Caco-2 (cell line): ENCODE measurements at regions not wholly inside any gene's neighbourhood (a gene's known extent, or its start where the extent isn't known, plus 50 kb on each side); places are given as distances from the start of the nearest gene placed in this dataset.

Experiments used
- BruUV-seq: library from RNA; stranded (reverse); fragments of 400-500 nt; replicated peaks from 2 replicates; lab custom pipeline; 2021; lab: Mats Ljungman, UMichigan
- CTCF ChIA-PET: fragments of 300-600 bp; sonication (Branson Sonifier 250); formaldehyde crosslinking; loops from one replicate; lab custom pipeline; 2022; ENCODE audit warnings: antibody characterized with exemption; lab: Charles Lee
- POLR2A ChIA-PET: fragments of 300-600 bp; sonication (Branson Sonifier 250); formaldehyde crosslinking; loops from one replicate; lab custom pipeline; 2022; ENCODE audit warnings: antibody characterized with exemption; lab: Charles Lee
- DNase-seq, 2 experiments: peaks; one replicate each; pipeline versions ENCODE4 v3.0.0 to v3.0.0-alpha.2; 2020 to 2022
- H3K27me3 ChIP-seq: replicated peaks from 2 replicates; pipeline ENCODE4 v1.6.0; 2011; ENCODE audit warnings: low read length; ENCODE audit not compliant: control insufficient read depth, insufficient read depth
- H3K36me3 ChIP-seq: 2 replicates; pipeline ENCODE4 v1.5.1; 2011; ENCODE audit warnings: low read length; ENCODE audit not compliant: control insufficient read depth, insufficient read depth
- H3K4me1 ChIP-seq: fragments of 250-450 bp; sonication (Bioruptor Pico); 2 replicates; pipeline ENCODE4 v1.5.1; 2020; ENCODE audit warnings: mild to moderate bottlenecking
- H3K4me3 ChIP-seq: 2 replicates; pipeline ENCODE4 v1.5.1; 2011; ENCODE audit warnings: low read depth, mild to moderate bottlenecking, control low read depth, low read length
- H3K9me3 ChIP-seq: fragments of 250-450 bp; sonication (Bioruptor Pico); 2 replicates; pipeline ENCODE4 v1.5.1; 2020; ENCODE audit warnings: mild to moderate bottlenecking, moderate library complexity
- H3K27ac Mint-ChIP-seq: one replicate; pipeline ENCODE4 v1.8.0; 2022; ENCODE audit warnings: mixed read lengths; ENCODE audit not compliant: unreplicated experiment
- H3K27me3 Mint-ChIP-seq: one replicate; pipeline ENCODE4 v1.8.0; 2022; ENCODE audit warnings: mixed read lengths; ENCODE audit not compliant: insufficient read depth, unreplicated experiment
- H3K36me3 Mint-ChIP-seq: one replicate; pipeline ENCODE4 v1.8.0; 2022; ENCODE audit warnings: mild to moderate bottlenecking, mixed read lengths; ENCODE audit not compliant: insufficient read depth, unreplicated experiment
- H3K4me1 Mint-ChIP-seq: one replicate; pipeline ENCODE4 v1.8.0; 2022; ENCODE audit warnings: low read depth, mixed read lengths; ENCODE audit not compliant: unreplicated experiment
- H3K4me3 Mint-ChIP-seq: one replicate; pipeline ENCODE4 v1.8.0; 2022; ENCODE audit warnings: mild to moderate bottlenecking, moderate library complexity, mixed read lengths; ENCODE audit not compliant: unreplicated experiment
- H3K9me3 Mint-ChIP-seq: one replicate; pipeline ENCODE4 v1.8.0; 2022; ENCODE audit warnings: mixed read lengths; ENCODE audit not compliant: unreplicated experiment
- CTCF ChIP-seq, 2 experiments: fragments of 200-600 bp in 1 of 2; IDR thresholded peaks; 1 replicate in 1 of 2; 2 replicates in 1 of 2; pipeline versions ENCODE4 v1.5.1 to v1.8.0; 2011 to 2022; ENCODE audit warnings: antibody characterized with exemption in 1 of 2, control low read depth in 1 of 2, inconsistent platforms in 1 of 2, low read depth in 1 of 2, low read length in 1 of 2, mild to moderate bottlenecking in 1 of 2, moderate library complexity in 1 of 2; ENCODE audit not compliant: insufficient read depth in 1 of 2, severe bottlenecking in 1 of 2, unreplicated experiment in 1 of 2
- intact Hi-C: fragments of 100-400 bp; cut with micrococcal nuclease; formaldehyde crosslinking; loops from one replicate; pipeline ENCODE4 v1.10.0; 2022; ENCODE audit not compliant: unreplicated experiment

GRCh38 chr1:4523551-4523950 lies 130.9 kb upstream of the AJAP1 start:
- BruUV-seq, result no TSS peak
- H3K9me3 Mint-ChIP-seq, result no peaks in the 10 kb centered on the region
- no peak overlapping the region for H3K4me3 Mint-ChIP-seq
- peaks cover 8% of the 10 kb centered on the region for H3K27me3 Mint-ChIP-seq
- Histone ChIP-seq H3K4me1 (no peaks in the 10 kb centered on the region), H3K27me3 (no peaks in the 10 kb centered on the region), H3K36me3 (no peaks in the 10 kb centered on the region), H3K4me3 (no peak overlapping the region), H3K9me3 (no peaks in the 10 kb centered on the region)
- no peaks in the 10 kb centered on the region for H3K36me3 Mint-ChIP-seq
- ChIA-PET POLR2A (no interaction called here), CTCF (no interaction called here)
- TF ChIP-seq CTCF (IDR thresholded peaks at IDR 0.05; ENCODE audit: insufficient read depth in 1 of 2, low read depth in 1 of 2, low read length in 1 of 2, severe bottlenecking in 1 of 2, unreplicated experiment in 1 of 2), result no peak
- DNase-seq, result no peak
- H3K27ac Mint-ChIP-seq, result no peak overlapping the region
- intact Hi-C loops, result no loop called here
- H3K4me1 Mint-ChIP-seq, result no peaks in the 10 kb centered on the region

GRCh38 chr1:4526747-4527146 lies 127.7 kb upstream of the AJAP1 start:
- DNase-seq, result no peak
- H3K4me1 ChIP-seq, result no peaks in the 10 kb centered on the region
- TF ChIP-seq CTCF (IDR thresholded peaks at IDR 0.05; ENCODE audit: insufficient read depth in 1 of 2, low read depth in 1 of 2, low read length in 1 of 2, severe bottlenecking in 1 of 2, unreplicated experiment in 1 of 2), result no peak
- CTCF ChIA-PET, result no interaction called here
- no peaks in the 10 kb centered on the region for H3K36me3 ChIP-seq
- H3K9me3 Mint-ChIP-seq, result no peaks in the 10 kb centered on the region
- intact Hi-C loops, result no loop called here
- no peak overlapping the region for H3K4me3 Mint-ChIP-seq
- H3K36me3 Mint-ChIP-seq, result no peaks in the 10 kb centered on the region
- peaks cover 8% of the 10 kb centered on the region for H3K27me3 Mint-ChIP-seq
- H3K9me3 ChIP-seq, result no peaks in the 10 kb centered on the region
- H3K4me1 Mint-ChIP-seq, result no peaks in the 10 kb centered on the region
- no peak overlapping the region for H3K27ac Mint-ChIP-seq
- H3K4me3 ChIP-seq, result no peak overlapping the region
- no peaks in the 10 kb centered on the region for H3K27me3 ChIP-seq
- POLR2A ChIA-PET, result no interaction called here
- BruUV-seq, result no TSS peak

- H3K27me3 ChIP-seq, result no peaks in the 10 kb centered on the region
- H3K36me3 ChIP-seq, result no peaks in the 10 kb centered on the region
- no peak overlapping the region for H3K27ac Mint-ChIP-seq
- POLR2A ChIA-PET, result no interaction called here
- no peaks in the 10 kb centered on the region for H3K36me3 Mint-ChIP-seq
- H3K27me3 Mint-ChIP-seq, result peaks cover 8% of the 10 kb centered on the region
- no peaks in the 10 kb centered on the region for H3K4me1 Mint-ChIP-seq
- intact Hi-C loops, result no loop called here
- CTCF ChIA-PET, result no interaction called here
- TF ChIP-seq CTCF (IDR thresholded peaks at IDR 0.05; ENCODE audit: insufficient read depth in 1 of 2, low read depth in 1 of 2, low read length in 1 of 2, severe bottlenecking in 1 of 2, unreplicated experiment in 1 of 2), result no peak
- DNase-seq, result no peak
- H3K4me1 ChIP-seq, result no peaks in the 10 kb centered on the region
- no peak overlapping the region for H3K4me3 ChIP-seq
- no peaks in the 10 kb centered on the region for H3K9me3 Mint-ChIP-seq
- no peak overlapping the region for H3K4me3 Mint-ChIP-seq
- BruUV-seq, result no TSS peak
- H3K9me3 ChIP-seq, result no peaks in the 10 kb centered on the region
Measured at GRCh38 chr1:4527819-4528218, 126.6 kb upstream of the AJAP1 start.
